Thoracic aorta (tissue), 2 donors: ENCODE measurements at regions not wholly inside any gene's neighbourhood (a gene's known extent, or its start where the extent isn't known, plus 50 kb on each side); places are given as distances from the start of the nearest gene placed in this dataset.

ENCODE experiments used
- ATAC-seq: fragments of 150-250 bp; one replicate; pipeline ENCODE4 v1.8.0; 2017; ENCODE audit warnings: low read depth; ENCODE audit not compliant: insufficient number of reproducible peaks, low FRiP score
- DNase-seq: peaks from one replicate; pipeline ENCODE4 v3.0.0-alpha.2; 2020; ENCODE audit warnings: low spot score
- H3K27ac ChIP-seq, 2 donors: fragments of 200-600 bp; sonication (generic); 1 replicate in 1 of 2; 2 replicates in 1 of 2; pipeline ENCODE4 v1.5.1; 2016; ENCODE audit warnings: mild to moderate bottlenecking in 2 of 2, moderate library complexity in 2 of 2
- H3K27me3 ChIP-seq: fragments of 200-600 bp; sonication (generic); replicated peaks from 2 replicates; pipeline ENCODE4 v1.6.0; 2016; ENCODE audit warnings: mild to moderate bottlenecking; ENCODE audit not compliant: insufficient read depth
- H3K36me3 ChIP-seq: fragments of 200-600 bp; sonication (generic); one replicate; pipeline ENCODE4 v1.5.1; 2016
- H3K4me1 ChIP-seq, 2 donors: fragments of 200-600 bp; sonication (generic); 1 replicate in 1 of 2; 2 replicates in 1 of 2; pipeline versions ENCODE4 v1.5.1 to v1.6.0; 2016; ENCODE audit warnings: low read depth in 2 of 2, mild to moderate bottlenecking in 1 of 2; ENCODE audit not compliant: control insufficient read depth in 1 of 2
- H3K4me3 ChIP-seq: fragments of 200-600 bp; sonication (generic); 2 replicates; pipeline ENCODE4 v1.5.1; 2016; ENCODE audit warnings: mild to moderate bottlenecking
- H3K9me3 ChIP-seq: fragments of 200-600 bp; sonication (generic); 2 replicates; pipeline ENCODE4 v1.5.1; 2016
- TF ChIP-seq, protein P1 (sequence below): fragments of 200-600 bp; sonication (generic); IDR thresholded peaks from one replicate; pipeline ENCODE4 v1.5.1; 2019; ENCODE audit warnings: antibody characterized with exemption

- ATAC-seq (no peak), DNase-seq (no peak)
- TF ChIP-seq, protein P1, sequence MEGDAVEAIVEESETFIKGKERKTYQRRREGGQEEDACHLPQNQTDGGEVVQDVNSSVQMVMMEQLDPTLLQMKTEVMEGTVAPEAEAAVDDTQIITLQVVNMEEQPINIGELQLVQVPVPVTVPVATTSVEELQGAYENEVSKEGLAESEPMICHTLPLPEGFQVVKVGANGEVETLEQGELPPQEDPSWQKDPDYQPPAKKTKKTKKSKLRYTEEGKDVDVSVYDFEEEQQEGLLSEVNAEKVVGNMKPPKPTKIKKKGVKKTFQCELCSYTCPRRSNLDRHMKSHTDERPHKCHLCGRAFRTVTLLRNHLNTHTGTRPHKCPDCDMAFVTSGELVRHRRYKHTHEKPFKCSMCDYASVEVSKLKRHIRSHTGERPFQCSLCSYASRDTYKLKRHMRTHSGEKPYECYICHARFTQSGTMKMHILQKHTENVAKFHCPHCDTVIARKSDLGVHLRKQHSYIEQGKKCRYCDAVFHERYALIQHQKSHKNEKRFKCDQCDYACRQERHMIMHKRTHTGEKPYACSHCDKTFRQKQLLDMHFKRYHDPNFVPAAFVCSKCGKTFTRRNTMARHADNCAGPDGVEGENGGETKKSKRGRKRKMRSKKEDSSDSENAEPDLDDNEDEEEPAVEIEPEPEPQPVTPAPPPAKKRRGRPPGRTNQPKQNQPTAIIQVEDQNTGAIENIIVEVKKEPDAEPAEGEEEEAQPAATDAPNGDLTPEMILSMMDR, result no peak
- H3K4me1 ChIP-seq, result no peaks in the 10 kb centered on the region
- H3K36me3 ChIP-seq, result no peaks in the 10 kb centered on the region
- no peak overlapping the region for H3K4me3 ChIP-seq
- no peaks in the 10 kb centered on the region for H3K9me3 ChIP-seq
- H3K27me3 ChIP-seq, result no peaks in the 10 kb centered on the region
- no peak overlapping the region for H3K27ac ChIP-seq
Measured at GRCh38 chr4:28774344-28774743, 1913.7 kb downstream of the STIM2 start.

DNA sequence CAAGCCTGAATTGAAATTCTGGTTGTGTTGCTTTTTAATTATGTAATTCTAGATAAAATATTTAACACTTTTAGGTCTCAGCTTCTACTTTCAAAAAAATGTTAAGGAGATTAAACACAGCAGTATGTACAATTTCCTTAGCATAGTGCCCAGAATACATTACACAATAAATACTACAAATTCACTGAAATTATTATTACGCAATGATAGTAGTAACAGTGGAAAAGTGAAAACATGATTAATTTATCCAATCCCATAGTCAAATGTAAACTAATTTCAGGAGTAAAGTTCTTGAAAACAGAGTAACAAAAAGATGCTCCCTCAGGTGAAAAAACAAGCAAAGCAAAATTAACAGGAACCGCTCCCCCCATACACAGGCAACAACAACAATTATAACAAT, 1915.4 kb downstream of the STIM2 start:
- H3K4me1 ChIP-seq, result no peaks in the 10 kb centered on the region
- H3K27me3 ChIP-seq, result no peaks in the 10 kb centered on the region
- H3K9me3 ChIP-seq, result no peaks in the 10 kb centered on the region
- no peaks in the 10 kb centered on the region for H3K36me3 ChIP-seq
- H3K27ac ChIP-seq, result no peak overlapping the region
- DNase-seq, result no peak
- TF ChIP-seq, protein P1, result no peak
- no peak for ATAC-seq
- no peak overlapping the region for H3K4me3 ChIP-seq

- H3K9me3 ChIP-seq, result no peaks in the 10 kb centered on the region
- H3K4me3 ChIP-seq, result no peak overlapping the region
- H3K36me3 ChIP-seq, result no peaks in the 10 kb centered on the region
- ATAC-seq (no peak), DNase-seq (no peak)
- no peak overlapping the region for H3K27ac ChIP-seq
- TF ChIP-seq, protein P1, result no peak
- H3K27me3 ChIP-seq, result no peaks in the 10 kb centered on the region
- H3K4me1 ChIP-seq, result no peaks in the 10 kb centered on the region
Measured at GRCh38 chr4:28784188-28784587, 1923.5 kb downstream of the STIM2 start.

GRCh38 chr4:28787947-28788346, 1927.3 kb downstream of the STIM2 start:
- Histone ChIP-seq H3K36me3 (no peaks in the 10 kb centered on the region), H3K4me3 (no peak overlapping the region), H3K27ac (no peak overlapping the region), H3K4me1 (no peaks in the 10 kb centered on the region), H3K9me3 (no peaks in the 10 kb centered on the region), H3K27me3 (no peaks in the 10 kb centered on the region)
- TF ChIP-seq, protein P1, result no peak
- ATAC-seq, result no peak
- DNase-seq, result no peak

GRCh38 chr4:28788929-28789490, 1928.4 kb downstream of the STIM2 start:
- TF ChIP-seq, protein P1, result no peak
- H3K27me3 ChIP-seq, result no peaks in the 10 kb centered on the region

More at GRCh38 chr4:28788929-28789490, 1928.4 kb downstream of the STIM2 start:
- ATAC-seq, result no peak
- Histone ChIP-seq H3K4me3 (no peak overlapping the region), H3K36me3 (no peaks in the 10 kb centered on the region), H3K27ac (no peak overlapping the region), H3K4me1 (no peaks in the 10 kb centered on the region), H3K9me3 (no peaks in the 10 kb centered on the region)
- DNase-seq, result no peak
